GM06990 (cell line): ENCODE measurements at regions not wholly inside any gene's neighbourhood (a gene's known extent, or its start where the extent isn't known, plus 50 kb on each side); places are given as distances from the start of the nearest gene placed in this dataset.

Experiments used
- DNase-seq: peaks from one replicate; pipeline ENCODE4 v3.0.0-alpha.2; 2011; ENCODE audit not compliant: insufficient read length; ENCODE audit errors: extremely low read depth
- H3K27me3 ChIP-seq: replicated peaks from 2 replicates; pipeline ENCODE4 v1.6.0; 2011; ENCODE audit warnings: low read length; ENCODE audit not compliant: control insufficient read depth, insufficient read depth
- H3K36me3 ChIP-seq: 2 replicates; pipeline ENCODE4 v1.5.1; 2011; ENCODE audit warnings: low read length; ENCODE audit not compliant: control insufficient read depth, insufficient read depth
- H3K4me3 ChIP-seq: replicated peaks from 2 replicates; pipeline ENCODE4 v1.5.1; 2011; ENCODE audit warnings: low read depth, mild to moderate bottlenecking, control low read depth, low read length
- CTCF ChIP-seq: IDR thresholded peaks from 2 replicates; pipeline ENCODE4 v1.5.1; 2011; ENCODE audit warnings: low read length, control low read depth, mild to moderate bottlenecking, inconsistent platforms; ENCODE audit not compliant: insufficient read depth, poor library complexity, severe bottlenecking

- DNase-seq = no peak
- H3K27me3 ChIP-seq = peaks cover 3% of the 10 kb centered on the region; the same call in 1 of the 2 replicates
Measured at GRCh38 chr15:69524814-69525213, 72.2 kb downstream of the RPLP1 start.

GRCh38 chr15:69525543-69525942 lies 72.9 kb downstream of the RPLP1 start:
- Histone ChIP-seq H3K36me3 (no peaks in the 10 kb centered on the region), H3K4me3 (no peak overlapping the region), H3K27me3 (peaks cover 3% of the 10 kb centered on the region; the same call in 1 of the 2 replicates)
- no peak for DNase-seq
- no peak for TF ChIP-seq CTCF

More at GRCh38 chr15:69524814-69525213, 72.2 kb downstream of the RPLP1 start:
- H3K4me3 ChIP-seq = no peak overlapping the region
- no peak for TF ChIP-seq CTCF
- no peaks in the 10 kb centered on the region for H3K36me3 ChIP-seq

GRCh38 chr15:69526081-69527061 lies 73.8 kb downstream of the RPLP1 start:
- no peaks in the 10 kb centered on the region for H3K36me3 ChIP-seq
- no peak overlapping the region for H3K4me3 ChIP-seq
- no peak for DNase-seq
- no peak for TF ChIP-seq CTCF
- peaks cover 2% of the 10 kb centered on the region; the same call in 1 of the 2 replicates for H3K27me3 ChIP-seq

- H3K36me3 ChIP-seq = no peaks in the 10 kb centered on the region
- DNase-seq = no peak
- no peak overlapping the region for H3K4me3 ChIP-seq
- TF ChIP-seq CTCF = no peak
- H3K27me3 ChIP-seq = no peaks in the 10 kb centered on the region
Measured at GRCh38 chr15:69529141-69529540, 76.5 kb downstream of the RPLP1 start.

- TF ChIP-seq CTCF = no peak
- no peak for DNase-seq
- H3K27me3 ChIP-seq = no peaks in the 10 kb centered on the region
Measured at GRCh38 chr15:69529961-69530633, 77.5 kb downstream of the RPLP1 start.

More at GRCh38 chr15:69529961-69530633, 77.5 kb downstream of the RPLP1 start:
- Histone ChIP-seq H3K36me3 (no peaks in the 10 kb centered on the region), H3K4me3 (no peak overlapping the region)
